ENCODE measurements at regions not wholly inside any gene's neighbourhood (a gene's known extent, or its start where the extent isn't known, plus 50 kb on each side); places are given as distances from the start of the nearest gene placed in this dataset.
"Not testable (repeated sequence)": the region's sequence is repeated elsewhere in the genome, so short reads cannot be mapped to it uniquely, and the experiment has no call there.

DNA sequence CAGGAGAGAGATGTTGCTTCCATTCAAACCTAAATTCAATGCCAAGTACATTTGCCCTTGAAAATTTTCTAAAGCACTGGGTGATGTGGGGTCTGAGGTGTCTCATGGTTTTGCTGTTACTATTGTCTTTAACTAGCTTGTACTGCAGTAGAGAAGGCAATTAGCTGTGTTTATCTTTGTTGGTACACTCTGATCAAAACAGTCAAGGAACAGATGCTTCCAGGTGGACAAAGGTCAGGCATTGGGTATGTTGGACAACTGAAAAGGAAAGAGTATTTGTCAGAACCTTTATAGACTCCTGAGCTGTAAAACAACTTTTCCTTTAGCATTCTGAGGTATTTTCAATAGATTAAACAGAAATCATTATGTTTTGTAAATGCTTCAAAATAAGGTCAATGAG, 2228.7 kb upstream of the WWC1 start:
- no peak for DNase-seq

- no peak for DNase-seq
Measured at GRCh38 chr5:166063261-166063660, 2228.2 kb upstream of the WWC1 start.

DNA sequence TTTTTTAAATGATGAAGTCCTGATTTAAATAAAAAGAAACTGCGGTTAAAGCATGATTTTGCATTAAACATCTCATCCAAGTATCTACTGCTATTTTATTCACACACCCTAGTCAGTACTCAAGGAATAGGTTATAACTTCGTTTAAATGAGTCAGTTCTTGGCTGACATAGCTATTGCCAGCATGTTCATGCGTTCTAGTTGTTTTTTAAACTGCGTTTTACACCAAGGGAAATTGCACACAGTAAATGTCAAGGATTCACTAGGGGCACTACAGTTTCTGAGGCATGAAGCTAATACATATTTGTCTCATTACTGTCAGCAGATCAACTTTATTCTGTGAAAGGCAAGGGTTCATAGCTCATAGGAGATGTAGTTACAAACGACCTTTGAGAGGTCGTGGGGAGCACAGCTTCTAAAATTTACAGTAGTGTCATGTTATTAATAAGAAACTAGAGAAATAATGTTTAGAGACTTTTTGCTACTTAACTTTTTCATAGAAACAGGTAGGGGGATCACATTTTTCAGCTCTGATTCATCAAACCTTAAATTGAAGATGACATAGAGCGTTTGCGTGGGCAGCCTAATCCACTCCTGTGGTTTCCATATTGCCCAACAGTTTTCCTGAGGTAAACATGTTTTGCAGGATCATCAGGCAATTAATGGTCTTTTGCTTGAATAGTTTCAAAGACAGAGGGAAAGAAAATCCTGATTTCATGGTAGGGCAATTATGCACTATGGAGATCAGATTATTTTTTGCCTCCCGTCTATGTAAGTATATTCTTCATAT, 2222.7 kb upstream of the WWC1 start:
- DNase-seq: no peak

DNA sequence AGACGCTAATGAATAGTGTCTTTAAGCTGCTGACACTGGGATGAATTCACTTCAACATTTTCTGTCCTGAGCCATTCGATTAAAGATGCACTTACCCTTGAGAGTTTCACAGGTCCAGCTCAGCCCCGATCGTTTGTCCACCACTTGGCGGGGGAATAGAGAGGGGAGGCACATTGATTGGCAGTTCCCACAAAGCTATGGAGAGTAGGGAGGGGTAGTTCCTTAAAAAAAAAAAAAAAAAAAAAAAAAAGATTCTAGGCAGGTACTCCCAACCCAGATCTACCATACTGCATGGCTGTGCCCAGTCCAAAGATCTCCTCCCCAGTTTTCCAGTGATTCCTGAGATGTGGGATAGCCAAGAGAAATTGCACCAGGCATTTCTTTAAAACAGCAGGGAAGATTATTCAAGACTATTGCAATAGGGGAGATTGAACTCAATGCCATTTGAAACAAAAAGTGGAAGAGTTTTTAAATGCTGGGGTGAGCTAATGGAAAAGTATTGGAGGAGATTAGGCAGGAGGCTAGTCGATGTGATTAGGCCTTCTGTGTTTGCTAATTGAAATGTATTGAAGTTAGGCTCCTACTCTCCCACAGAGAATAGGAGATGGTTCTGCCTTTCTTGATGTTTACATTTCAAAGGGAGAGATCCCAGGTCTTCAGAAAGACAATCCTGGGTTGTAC, 2217.4 kb upstream of the WWC1 start:
- DNase-seq: no peak

DNA sequence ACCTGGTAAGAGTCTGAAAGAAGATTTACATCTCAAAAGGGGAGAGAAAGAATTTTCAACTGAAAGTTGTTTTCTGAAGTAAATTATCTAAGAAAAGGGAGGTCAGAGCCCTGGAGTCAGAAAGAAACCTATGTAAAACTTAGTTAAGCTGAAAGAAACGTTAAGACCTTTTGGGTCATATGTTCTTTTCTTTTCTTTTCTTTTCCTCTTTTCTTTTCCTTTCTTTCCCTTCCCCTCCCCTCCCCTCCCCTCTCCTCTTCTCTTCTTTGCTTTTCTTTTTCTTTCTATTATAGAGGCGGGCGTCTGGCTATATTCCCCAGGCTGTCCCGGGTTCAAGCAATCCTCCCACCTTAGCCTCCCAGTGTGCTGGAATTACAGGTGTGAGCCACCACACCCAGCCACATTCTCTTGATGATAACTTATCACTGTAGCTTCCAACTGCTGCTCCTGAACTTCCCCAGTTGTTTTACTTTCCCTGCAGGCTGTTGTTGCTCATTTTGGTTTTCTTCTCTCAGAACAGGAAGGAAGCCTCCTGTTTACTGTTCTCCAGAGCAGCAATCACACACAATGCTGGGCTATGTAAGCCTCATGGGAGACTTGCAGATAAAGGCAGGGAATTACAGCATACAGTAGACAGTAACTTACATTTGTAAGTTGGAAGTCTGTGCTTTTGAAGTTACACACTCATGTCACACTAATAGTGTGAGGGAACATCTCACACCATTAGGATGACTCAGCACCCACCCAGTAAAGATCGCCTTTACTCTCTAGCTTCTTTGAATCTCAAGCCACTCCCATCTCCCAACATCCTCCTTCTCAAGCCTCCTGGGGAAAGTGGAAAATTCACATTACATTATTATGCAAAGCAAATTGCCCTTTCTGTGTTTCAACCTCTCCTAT, 2216.6 kb upstream of the WWC1 start:
- no peak for DNase-seq

DNA sequence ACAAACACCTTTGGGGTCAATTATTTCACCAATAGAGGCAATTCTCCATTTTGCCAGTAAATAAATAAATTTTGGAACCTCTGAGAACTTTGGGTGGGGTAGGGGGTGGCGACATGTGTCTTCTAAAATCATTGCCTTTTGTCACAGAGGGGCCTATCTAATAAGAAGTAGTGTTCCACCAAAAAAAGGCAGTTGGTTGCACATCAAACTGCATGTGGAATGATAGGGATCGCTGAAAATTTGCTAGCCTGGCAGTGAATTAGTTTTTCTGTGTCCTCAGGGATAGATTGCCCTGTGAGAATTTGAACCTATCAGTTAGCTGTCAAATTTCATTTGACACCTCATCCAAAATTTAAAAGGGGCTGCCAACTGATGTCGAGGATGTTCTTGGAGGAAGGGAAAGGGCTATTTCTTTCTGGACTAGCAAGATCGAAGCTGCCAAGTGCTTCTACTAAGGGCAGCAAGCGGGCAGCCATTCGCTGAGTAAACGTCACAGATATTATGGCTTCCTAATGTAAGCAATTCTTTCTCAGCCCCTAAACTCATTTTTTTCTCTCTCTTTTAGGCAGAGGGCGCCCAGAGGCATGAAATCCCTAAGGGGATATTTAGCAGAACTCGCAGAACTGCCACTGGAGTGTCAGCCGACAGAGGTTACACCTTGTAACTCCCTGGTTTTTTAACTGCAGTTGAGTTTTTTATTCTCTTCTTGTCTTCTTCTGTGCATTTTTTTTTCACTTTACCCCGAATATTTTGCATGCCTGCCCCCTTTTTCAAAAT, 2208.1 kb upstream of the WWC1 start:
- peak in 1 of 2 experiments; percentile 19 for DNase-seq

DNA sequence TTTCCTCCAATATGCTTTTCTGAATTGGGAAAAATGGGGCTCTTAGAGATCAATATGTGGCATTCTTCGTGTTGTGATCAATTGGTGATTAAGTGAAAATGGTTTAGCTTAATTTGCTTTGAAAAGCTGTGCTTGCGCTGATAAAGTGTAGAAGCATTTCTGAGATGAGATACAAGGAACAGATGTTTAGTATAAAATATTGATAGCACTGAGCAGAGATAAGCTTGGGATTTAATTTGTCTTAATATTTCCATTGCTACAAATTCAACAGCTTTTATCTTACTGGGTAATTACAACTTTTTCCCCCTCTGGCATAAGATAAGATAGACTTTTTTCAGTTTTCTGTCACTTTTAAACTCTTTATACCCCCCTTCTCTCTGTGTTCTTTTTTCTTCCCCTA, 2204.9 kb upstream of the WWC1 start:
- no peak for DNase-seq

- no peak for DNase-seq
Measured at GRCh38 chr5:166088389-166089039, 2202.9 kb upstream of the WWC1 start.

GRCh38 chr5:166091931-166092330, 2199.5 kb upstream of the WWC1 start:
- DNase-seq: no peak

- no peak for DNase-seq
Measured at GRCh38 chr5:166093312-166093711, 2198.1 kb upstream of the WWC1 start.

GRCh38 chr5:166102947-166103346, 2188.5 kb upstream of the WWC1 start:
- no peak for DNase-seq

- DNase-seq: no peak
Measured at GRCh38 chr5:166111021-166111420, 2180.4 kb upstream of the WWC1 start.

- DNase-seq: no peak
Measured at GRCh38 chr5:166117072-166118066, 2174.1 kb upstream of the WWC1 start.

DNA sequence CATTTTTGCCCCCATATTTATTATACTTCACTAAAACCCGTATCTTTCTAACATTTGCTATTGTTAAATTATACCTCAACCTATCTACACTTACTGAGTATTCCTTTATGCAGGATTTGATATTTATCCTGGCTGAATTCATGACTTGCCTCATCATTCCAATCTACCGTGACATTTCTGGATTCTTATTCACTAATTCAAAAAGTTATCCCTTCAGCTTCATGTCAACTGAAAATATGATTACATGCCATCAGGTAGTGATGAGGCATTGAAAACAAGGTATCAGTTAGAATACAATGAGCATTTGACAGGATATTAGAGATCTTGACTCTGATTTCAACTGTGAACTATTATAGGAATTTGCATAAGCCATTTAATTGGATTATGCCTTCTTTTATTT, 2171.9 kb upstream of the WWC1 start:
- no peak for DNase-seq

- peak in 1 of 2 experiments; percentile 7 for DNase-seq
Measured at GRCh38 chr5:166123717-166124116, 2167.7 kb upstream of the WWC1 start.

GRCh38 chr5:166127766-166128570, 2163.5 kb upstream of the WWC1 start:
- no peak for DNase-seq

- DNase-seq: not testable (repeated sequence)
Measured at GRCh38 chr5:166145107-166145506, 2146.3 kb upstream of the WWC1 start.

DNA sequence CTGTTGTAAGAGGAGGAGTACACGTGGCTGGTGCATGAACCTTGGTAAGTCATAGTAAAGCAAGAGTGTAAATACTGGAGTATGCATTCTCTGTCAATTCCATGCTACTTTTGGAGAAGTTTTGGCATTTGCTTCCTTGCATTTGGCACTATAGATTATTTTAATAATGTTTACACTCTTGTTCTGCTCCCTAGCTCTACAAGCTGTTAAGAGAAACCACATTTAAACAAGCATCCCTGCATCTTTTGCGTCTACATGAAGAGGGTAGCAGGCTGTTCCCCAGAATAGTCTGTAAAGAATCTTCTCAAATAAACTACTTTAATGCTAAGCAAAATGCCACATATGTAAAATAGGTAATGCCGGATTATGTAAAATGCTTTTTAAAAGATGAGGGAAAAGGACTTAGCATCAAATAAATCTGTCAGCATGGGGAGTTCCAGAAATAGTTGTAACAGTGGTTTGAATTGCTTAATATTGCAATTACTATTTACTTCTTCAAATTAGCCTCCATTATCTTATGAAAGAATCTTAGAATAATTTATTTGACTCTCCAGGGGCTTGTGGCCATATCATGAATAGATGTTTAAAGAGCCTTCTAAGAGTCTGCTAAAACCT, 2127.3 kb upstream of the WWC1 start:
- DNase-seq: no peak

GRCh38 chr5:166165596-166165995, 2125.8 kb upstream of the WWC1 start:
- no peak for DNase-seq

Data from NCI-H524 (cell line).